Activated CD8-positive, alpha-beta memory T cell treated with anti-CD3 and anti-CD28 coated beads, Interleukin-2, amount 10 ng/mL, durations not matched to agents 7 days and 5 days (primary cell): ENCODE measurements at regions not wholly inside any gene's neighbourhood (a gene's known extent, or its start where the extent isn't known, plus 50 kb on each side); places are given as distances from the start of the nearest gene placed in this dataset.
"Not testable (repeated sequence)": the region's sequence is repeated elsewhere in the genome, so short reads cannot be mapped to it uniquely, and the experiment has no call there.

ENCODE experiments used
- ATAC-seq: fragments of 150-1000 bp; cut with Tn5 transposase; one replicate; pipeline ENCODE4 v1.10.0; 2021; ENCODE audit warnings: moderate library complexity
- CTCF ChIA-PET: fragments of 350-600 bp; sonication (Branson Sonifier 250); formaldehyde crosslinking; loops from one replicate; lab custom pipeline; 2021; ENCODE audit warnings: antibody characterized with exemption; lab: Charles Lee
- DNase-seq: peaks from one replicate; pipeline ENCODE4 v3.0.0-alpha.2; 2020
- H3K27ac Mint-ChIP-seq: one replicate; pipeline ENCODE4 v1.8.0; 2021; ENCODE audit warnings: mild to moderate bottlenecking, mixed read lengths
- H3K27me3 Mint-ChIP-seq: one replicate; pipeline ENCODE4 v1.8.0; 2021; ENCODE audit warnings: mixed read lengths
- H3K36me3 Mint-ChIP-seq: one replicate; pipeline ENCODE4 v1.8.0; 2021; ENCODE audit warnings: mild to moderate bottlenecking, mixed read lengths
- H3K4me1 Mint-ChIP-seq: one replicate; pipeline ENCODE4 v1.8.0; 2021; ENCODE audit warnings: mixed read lengths
- H3K4me3 Mint-ChIP-seq: one replicate; pipeline ENCODE4 v1.8.0; 2021; ENCODE audit warnings: mild to moderate bottlenecking, moderate library complexity, mixed read lengths
- H3K9me3 Mint-ChIP-seq: one replicate; pipeline ENCODE4 v1.8.0; 2022; ENCODE audit warnings: low read depth, mixed read lengths

- H3K27me3 Mint-ChIP-seq, H3K27ac Mint-ChIP-seq, H3K9me3 Mint-ChIP-seq, H3K36me3 Mint-ChIP-seq, ATAC-seq, H3K4me3 Mint-ChIP-seq, H3K4me1 Mint-ChIP-seq, DNase-seq: not testable (repeated sequence)
- CTCF ChIA-PET = interaction anchor here (1.3 kb wide), 1 partner anchor 10 kb away, joined by 3 read pairs; no protein-coding TSS in a partner anchor
Measured at GRCh38 chr7:111644595-111644994, 82.3 kb upstream of the IMMP2L start.

- CTCF ChIA-PET = no interaction called here
- no peak for DNase-seq
- Mint-ChIP-seq H3K4me3 (no peak overlapping the region), H3K36me3 (no peaks in the 10 kb centered on the region), H3K27me3 (no peaks in the 10 kb centered on the region), H3K4me1 (no peaks in the 10 kb centered on the region), H3K27ac (no peak overlapping the region), H3K9me3 (no peaks in the 10 kb centered on the region)
- no peak for ATAC-seq
Measured at GRCh38 chr7:111642373-111642772, 80.1 kb upstream of the IMMP2L start.

DNA sequence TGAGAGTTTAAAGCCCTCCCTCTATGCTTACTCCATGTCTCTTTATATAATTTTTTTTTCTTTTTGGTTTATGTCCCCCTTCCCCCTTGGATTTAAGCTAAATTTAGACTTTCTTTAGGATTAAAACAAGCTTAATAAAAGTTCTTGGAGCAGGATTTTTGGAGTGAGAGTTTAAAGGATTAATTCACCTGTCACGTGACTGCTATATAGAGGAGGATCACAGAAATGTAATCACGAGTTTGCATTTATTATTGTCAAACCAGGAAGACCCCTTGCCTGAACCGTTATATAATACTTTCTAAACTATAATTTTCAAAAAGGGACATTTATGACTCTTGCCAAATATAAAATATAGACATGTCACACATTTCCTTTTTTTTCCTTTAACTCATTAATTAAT, 78.1 kb upstream of the IMMP2L start:
- Mint-ChIP-seq H3K4me3 (no peak overlapping the region), H3K27ac (no peak overlapping the region), H3K9me3 (no peaks in the 10 kb centered on the region), H3K4me1 (no peaks in the 10 kb centered on the region), H3K27me3 (no peaks in the 10 kb centered on the region), H3K36me3 (no peaks in the 10 kb centered on the region)
- CTCF ChIA-PET = no interaction called here
- DNase-seq = no peak
- no peak for ATAC-seq

- CTCF ChIA-PET = no interaction called here
- no peaks in the 10 kb centered on the region for H3K9me3 Mint-ChIP-seq
- H3K4me3 Mint-ChIP-seq = no peak overlapping the region
Measured at GRCh38 chr7:111639934-111640333, 77.6 kb upstream of the IMMP2L start.

GRCh38 chr7:111638078-111638477, 75.8 kb upstream of the IMMP2L start:
- no peak for ATAC-seq
- Mint-ChIP-seq H3K4me3 (no peak overlapping the region), H3K27me3 (no peaks in the 10 kb centered on the region), H3K27ac (no peak overlapping the region), H3K4me1 (no peaks in the 10 kb centered on the region), H3K9me3 (no peaks in the 10 kb centered on the region), H3K36me3 (no peaks in the 10 kb centered on the region)
- DNase-seq = no peak
- CTCF ChIA-PET = no interaction called here

More at GRCh38 chr7:111639934-111640333, 77.6 kb upstream of the IMMP2L start:
- no peaks in the 10 kb centered on the region for H3K36me3 Mint-ChIP-seq
- no peak for DNase-seq
- H3K27me3 Mint-ChIP-seq = no peaks in the 10 kb centered on the region
- H3K27ac Mint-ChIP-seq = no peak overlapping the region
- H3K4me1 Mint-ChIP-seq = no peaks in the 10 kb centered on the region
- no peak for ATAC-seq

- DNase-seq = no peak
- Mint-ChIP-seq H3K4me1 (no peaks in the 10 kb centered on the region), H3K27ac (no peak overlapping the region), H3K36me3 (no peaks in the 10 kb centered on the region), H3K9me3 (peaks cover 2% of the 10 kb centered on the region), H3K4me3 (no peak overlapping the region), H3K27me3 (peaks cover 2% of the 10 kb centered on the region)
- CTCF ChIA-PET = interaction anchor here (1.4 kb wide), 1 partner anchor 10 kb away, joined by 3 read pairs; no protein-coding TSS in a partner anchor
- no peak for ATAC-seq
Measured at GRCh38 chr7:111633878-111634277, 71.6 kb upstream of the IMMP2L start.

- CTCF ChIA-PET = no interaction called here
- Mint-ChIP-seq H3K4me1 (no peaks in the 10 kb centered on the region), H3K9me3 (peaks cover 2% of the 10 kb centered on the region)
Measured at GRCh38 chr7:111630862-111631261, 68.6 kb upstream of the IMMP2L start.

GRCh38 chr7:111622084-111622483, 59.8 kb upstream of the IMMP2L start:
- Mint-ChIP-seq H3K27ac (no peak overlapping the region), H3K4me3 (no peak overlapping the region), H3K36me3 (no peaks in the 10 kb centered on the region), H3K27me3 (peaks cover 6% of the 10 kb centered on the region), H3K4me1 (no peaks in the 10 kb centered on the region), H3K9me3 (no peaks in the 10 kb centered on the region)
- ATAC-seq (no peak), DNase-seq (no peak)
- CTCF ChIA-PET = no interaction called here

More at GRCh38 chr7:111630862-111631261, 68.6 kb upstream of the IMMP2L start:
- DNase-seq (no peak), ATAC-seq (no peak)
- Mint-ChIP-seq H3K27me3 (peaks cover 14% of the 10 kb centered on the region), H3K36me3 (no peaks in the 10 kb centered on the region), H3K4me3 (no peak overlapping the region), H3K27ac (no peak overlapping the region)
